NCI-H2196 (cell line): ENCODE measurements at regions not wholly inside any gene's neighbourhood (a gene's known extent, or its start where the extent isn't known, plus 50 kb on each side); places are given as distances from the start of the nearest gene placed in this dataset.

Source experiments
- DNase-seq: peaks from one replicate; lab custom pipeline; 2025; ENCODE audit not compliant: unreplicated experiment; lab: John Stamatoyannopoulos, UW

DNA sequence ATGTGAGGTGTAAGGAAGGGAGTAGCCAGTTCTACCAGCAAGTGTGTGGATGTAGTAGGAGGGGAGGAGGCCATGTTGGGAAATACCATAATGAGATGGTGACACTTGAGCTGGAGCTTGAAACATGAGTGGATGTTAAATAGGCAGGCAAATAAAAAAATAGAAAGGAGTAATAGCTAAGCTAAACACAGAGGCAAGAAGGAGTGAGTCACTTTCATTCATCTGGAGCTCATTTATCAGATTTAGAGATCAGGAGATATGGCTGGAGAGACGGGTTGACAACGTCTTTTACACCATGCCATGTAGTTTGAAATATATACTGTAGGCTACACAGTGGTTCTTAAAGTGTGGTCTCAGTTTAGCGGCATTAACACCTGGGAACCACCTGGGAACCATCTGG, 390.5 kb downstream of the DIPK2A start:
- no peak for DNase-seq

DNA sequence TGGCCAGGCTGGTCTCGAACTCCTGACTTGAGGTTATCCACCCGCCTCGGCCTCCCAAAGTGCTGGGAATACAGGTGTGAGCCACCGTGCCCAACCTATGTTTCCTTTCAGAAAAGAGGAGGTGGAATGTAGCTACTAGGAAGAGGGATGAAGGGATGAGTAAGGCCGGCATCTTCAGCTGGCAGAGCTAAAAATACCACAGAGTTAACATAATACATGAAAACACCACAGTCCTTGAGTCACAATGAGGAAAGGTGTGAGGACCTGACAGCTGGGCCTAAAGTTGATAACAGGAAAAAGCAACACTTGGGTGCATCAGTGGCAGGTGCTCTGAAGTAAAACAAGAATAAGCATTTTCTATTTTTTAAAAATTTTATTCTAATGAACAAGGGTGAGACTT, 392.2 kb downstream of the DIPK2A start:
- DNase-seq, result no peak

DNA sequence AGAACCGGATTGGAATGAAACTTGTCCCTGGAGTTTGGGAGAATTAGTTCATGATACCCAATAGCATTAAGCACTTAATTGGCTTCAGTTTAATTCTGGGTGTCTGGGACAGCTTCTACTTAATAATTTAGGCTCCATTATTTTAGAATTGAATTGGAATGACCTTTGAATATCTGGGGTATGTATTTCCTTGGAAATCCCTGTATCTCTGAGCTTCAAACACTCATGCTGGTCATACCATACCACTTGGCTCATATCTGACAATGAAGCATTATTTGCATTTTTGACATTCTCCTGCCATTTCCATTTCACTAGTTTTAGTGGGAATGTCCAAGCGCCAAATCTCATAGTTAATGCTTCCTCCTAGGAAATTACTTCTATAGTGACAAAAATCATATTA, 393.1 kb downstream of the DIPK2A start:
- no peak for DNase-seq

DNA sequence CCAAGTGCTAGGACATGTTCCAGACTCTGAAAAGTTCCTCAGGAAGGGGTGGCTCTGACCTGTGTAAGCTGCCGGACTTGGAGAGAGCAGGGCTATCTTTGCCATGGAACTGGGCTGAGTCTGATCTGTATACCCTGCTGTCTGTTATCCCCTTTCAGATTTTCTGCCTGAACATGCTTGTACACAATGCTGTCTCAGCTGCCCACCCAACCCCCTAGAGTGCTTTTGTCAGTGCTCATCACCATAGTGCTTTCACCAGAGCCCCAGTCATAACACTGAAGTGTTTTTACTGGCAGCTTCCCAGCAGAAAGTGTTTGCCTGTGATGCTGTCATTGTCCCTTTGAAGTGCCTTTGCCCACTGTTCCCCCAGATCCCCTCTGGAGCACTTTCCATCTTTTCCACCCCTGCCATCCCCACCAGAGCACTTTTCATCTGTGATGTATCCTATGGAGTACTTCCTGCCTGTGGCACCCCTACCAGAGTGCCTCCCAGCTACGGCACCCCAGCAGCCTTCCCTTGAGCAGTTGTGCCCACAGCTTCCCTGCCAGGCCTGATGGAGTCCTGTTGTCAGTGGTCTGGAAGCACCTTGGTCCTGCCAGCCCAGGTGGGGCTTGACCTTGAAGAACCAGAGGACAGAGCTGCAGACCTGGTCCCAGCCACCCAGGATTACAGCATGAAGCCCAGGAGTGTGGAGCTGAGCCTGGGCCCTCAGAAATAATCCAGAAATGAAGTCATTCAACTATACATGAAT, 397.7 kb downstream of the DIPK2A start:
- DNase-seq, result no peak

DNA sequence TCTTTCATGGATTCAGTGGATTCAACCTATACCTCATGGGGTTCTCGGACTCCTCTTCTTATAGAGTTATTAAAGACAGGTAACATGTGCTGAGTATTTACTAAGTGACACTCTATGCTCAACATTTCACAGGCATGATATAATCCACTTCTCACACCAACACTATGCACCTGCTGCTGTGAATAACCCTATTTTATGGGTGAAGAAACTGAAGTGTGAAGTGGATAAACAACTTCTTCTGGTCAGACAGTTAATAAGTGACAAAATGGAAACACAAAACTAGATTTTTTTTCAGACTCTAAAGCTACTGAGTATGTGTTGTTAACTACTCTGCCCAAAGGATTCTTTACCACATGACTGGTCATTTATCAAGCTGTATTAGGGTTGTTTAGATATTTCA, 403.5 kb downstream of the DIPK2A start:
- DNase-seq, result no peak

DNA sequence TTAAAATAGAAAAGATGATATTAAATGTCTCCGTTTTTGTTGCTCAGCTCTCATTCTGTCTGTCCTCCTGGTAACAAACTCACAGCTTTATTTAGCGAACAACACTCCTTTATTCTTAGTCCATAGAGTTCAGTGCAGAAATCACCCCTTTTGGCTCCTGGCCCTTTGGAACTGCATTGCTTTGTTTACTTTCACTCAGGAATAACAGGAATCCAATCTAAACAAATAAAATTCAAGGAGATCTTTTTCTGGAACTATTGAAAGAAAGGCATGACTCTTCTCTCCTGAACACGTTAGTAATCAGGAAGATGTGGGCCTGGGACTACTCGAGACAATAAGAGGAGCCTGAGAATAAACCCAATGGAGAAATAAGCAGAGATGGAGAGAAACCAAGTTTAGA, 409.2 kb downstream of the DIPK2A start:
- no peak for DNase-seq

DNA sequence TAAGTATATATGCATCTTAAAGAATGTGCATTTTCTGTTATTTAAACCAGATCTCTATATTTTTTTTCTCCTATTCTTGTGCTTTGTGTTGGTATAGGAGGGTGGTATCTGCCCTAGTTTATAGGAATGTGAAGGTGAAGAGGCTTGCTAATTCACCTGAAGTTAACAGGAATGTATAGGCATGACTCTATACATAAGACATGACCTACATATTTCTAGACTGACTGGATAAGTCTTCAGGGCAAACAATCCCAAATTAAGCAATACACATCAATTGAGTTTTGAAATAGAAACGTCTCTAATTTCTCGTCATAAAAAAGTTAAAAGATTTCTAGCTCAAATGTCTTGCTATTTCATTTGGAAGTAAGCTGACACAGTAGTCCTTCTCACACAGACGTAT, 410.0 kb downstream of the DIPK2A start:
- no peak for DNase-seq

DNA sequence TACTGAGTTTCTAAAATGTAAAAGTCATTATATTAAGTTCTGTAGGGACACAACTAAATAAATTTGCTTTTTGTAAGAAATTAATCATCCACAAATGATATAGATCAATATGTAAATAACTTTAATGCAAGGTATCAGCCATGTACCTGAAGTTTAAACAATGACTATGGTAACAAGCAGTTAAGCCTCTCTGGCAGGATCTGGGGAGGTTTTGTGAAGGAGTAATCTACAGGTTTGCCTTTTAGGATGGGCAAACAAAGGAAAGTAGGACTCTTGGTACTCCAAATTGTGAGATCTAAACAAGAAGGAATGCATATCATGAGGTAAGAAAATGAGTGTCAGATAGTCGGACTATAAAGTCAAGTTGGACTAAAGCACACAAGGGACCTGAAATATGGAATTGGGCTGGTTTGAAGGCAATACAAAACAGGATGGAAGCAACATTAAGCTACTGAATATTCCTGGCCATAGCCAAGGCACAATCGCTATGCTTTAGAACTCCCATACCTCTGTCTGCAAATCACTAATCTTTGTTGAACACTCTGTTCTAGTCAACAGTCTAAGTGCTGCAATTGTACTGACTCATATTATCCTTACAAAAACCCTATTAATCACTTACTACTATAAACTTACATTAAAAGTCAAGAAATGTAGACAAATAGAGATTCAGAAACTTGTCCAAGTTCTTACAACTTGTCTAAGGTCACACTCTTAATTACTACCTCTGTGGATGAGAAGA, 412.8 kb downstream of the DIPK2A start:
- no peak for DNase-seq

DNA sequence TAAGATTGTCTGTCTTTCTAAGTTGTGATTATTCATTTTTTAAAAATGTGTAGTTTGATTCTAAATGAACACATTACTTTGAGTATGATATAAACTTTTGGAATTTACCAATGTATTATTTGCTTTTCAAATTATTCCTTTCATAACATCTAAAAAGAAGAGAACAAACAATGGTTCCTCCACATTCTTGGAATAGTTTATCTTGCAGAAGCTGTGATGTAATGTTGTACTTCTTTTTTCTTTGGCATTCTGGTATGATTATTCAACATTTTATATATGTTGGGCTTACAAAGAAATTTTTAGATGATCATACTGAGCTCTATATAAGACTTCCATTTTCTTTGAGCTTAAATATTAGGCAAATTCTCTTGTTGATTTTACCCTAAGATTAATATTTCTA, 419.2 kb downstream of the DIPK2A start:
- DNase-seq, result no peak

DNA sequence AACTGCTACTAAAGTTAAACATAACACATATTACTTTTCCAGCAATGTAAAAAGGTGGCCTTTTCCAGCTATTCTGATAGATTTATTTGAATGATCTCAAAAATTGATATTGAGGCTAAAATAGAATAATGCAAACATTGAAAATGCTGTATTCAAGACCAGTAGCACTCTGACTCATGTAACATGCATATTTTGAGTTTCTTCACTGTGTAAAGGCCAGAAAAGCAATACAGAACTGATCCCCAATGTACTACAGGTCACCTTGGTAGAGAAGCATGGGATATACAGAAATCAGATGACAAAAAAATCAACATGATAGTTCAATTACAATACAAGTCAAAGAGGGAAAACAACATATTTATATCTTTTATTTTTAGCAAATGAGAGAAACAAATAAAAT, 419.6 kb downstream of the DIPK2A start:
- DNase-seq, result no peak

DNA sequence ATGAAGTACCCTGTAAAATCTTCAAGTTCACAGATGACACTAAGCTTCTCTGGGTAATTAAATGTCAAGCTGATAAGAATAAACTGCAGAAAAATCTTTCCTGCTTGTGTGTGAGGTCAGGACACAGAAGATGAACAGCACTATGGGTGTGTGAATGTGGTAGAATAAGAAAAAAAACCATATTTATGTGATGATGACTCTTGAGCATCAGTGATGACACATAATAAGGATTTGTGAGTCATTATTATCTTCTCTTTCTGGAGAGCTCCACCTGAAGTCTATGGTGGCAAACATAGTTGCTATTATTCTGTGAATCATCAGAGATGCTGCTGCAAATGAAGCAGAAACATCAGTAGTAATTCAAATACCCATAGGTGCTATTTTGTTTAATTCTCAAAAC, 422.4 kb downstream of the DIPK2A start:
- DNase-seq, result no peak

DNA sequence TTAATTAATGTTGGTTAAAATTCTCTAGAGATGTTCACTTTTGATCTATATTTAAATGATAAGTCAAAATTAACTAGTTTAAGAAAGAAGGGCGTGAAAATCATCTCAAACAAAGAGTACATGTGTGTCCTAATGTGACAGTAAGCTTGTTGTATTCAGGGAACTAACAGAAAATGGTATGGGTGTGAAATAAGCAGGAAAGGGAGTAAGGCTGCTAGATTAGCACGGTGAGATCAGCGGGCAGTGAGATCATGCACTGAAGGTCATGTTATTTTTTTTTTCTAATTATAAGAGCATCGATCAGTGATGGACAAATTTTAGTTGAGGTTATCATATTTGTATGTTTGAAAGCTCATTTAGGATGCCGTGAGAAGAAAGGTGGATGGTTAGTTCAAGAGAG, 430.8 kb downstream of the DIPK2A start:
- no peak for DNase-seq

DNA sequence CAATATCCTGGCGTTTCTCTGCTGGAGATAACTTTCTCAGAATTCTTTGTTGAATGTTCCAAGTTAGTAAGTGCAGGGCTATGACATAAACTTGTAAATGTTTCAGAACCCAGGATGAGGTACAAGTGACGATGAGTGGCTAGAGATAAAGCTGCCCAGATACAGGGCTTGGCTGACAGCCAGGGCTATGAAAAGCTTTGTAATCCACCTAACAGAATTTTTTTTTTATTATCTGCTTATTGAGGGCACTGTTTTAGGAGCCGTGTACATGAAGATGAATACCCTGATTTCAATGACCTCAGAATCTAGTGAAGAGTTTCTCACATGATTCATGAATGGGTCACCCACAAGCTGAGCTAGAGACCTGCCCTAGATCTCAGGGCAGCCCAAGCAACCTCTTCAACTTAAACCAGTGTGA, 431.4 kb downstream of the DIPK2A start:
- DNase-seq, result no peak

DNA sequence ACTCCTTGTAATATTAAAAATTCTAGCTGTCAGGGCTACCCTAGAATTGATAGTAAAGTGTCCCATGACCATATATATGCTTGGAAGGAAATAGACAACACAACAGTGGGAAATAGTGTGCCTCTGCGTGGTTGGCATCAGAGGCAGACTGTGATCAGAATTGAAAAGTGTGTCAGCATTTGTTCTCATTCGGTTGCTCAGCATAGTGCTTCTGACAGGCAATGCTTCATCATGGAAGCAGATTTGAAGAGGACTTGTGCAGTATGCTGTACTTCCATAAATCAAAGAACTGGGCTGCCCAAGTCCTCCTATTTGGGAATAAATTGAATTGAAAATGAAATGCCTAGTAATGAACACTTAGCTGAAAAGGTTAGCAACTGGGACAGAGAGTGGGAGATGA, 435.7 kb downstream of the DIPK2A start:
- DNase-seq, result no peak

DNA sequence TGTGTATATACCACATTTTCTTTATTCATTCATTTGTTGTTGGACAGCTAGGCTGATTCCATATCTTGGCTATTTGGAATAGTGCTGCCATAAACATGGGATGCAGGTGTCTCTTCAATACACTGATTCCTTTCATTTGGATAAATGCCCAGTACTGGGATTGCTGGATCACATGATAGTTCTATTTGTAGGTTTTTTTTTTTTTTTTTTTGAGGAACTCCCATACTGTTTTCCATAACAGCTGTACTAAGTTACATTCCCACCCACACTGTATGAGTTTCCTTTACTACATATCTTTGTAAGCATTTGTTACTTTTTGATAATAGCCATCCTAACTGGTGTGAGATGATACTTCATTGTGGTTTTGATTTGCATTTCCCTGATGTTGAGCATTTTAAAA, 437.7 kb downstream of the DIPK2A start:
- DNase-seq, result no peak

DNA sequence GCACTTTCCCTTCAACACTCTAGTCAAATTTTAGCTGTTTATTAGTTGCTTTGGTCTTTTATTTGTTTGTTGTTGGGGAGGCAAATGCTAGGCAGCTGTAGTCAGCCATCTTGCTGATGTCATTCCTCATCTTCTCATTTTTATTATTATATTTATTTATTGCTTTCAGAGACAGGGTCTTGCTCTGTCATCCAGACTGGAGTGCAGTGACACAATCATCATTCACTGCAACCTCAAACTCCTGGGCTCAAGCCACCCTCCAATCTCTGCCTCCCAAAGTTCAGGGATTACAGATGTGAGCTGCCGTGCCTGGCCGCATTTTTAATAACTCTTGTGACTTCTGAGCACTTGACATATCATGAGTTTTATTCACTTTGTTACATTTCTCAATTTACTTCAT, 441.4 kb downstream of the DIPK2A start:
- DNase-seq, result no peak

DNA sequence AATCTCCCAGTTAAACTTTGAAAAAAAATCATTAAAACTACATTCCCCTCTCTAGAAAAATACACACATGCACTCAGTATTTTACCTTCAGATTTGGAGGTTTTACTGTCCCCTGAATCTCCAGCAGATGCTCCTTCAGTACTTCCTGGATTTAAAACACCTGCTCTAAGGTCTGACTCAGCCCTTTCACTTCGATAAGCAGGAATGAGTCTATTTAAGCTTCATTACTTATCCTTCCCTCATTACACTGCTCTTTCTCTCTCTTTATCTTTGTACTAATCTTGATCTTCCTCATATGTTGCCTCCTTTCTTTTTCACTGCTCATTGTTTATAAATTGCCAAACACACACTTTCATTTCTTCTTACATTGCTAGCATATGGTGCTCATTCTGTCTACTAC, 443.9 kb downstream of the DIPK2A start:
- no peak for DNase-seq

DNA sequence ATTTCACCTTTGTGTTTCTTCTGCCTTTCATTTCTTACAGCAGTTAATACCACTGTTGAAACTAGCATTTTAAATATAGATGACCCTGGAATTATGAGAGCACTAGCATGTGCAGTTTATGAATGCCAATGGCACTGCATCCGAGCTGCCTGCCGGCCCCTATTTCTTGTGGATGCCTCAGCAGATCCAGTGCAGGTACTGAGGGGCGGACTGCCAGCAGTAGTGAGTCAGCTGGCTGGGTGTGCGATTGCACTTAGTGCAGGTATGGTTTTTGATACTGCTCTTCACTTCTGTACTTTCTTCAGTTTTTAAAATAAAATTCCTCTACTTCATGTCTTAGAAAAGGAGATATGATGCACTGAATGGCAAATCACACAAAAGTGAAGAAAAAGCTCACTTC, 453.0 kb downstream of the DIPK2A start:
- no peak for DNase-seq

DNA sequence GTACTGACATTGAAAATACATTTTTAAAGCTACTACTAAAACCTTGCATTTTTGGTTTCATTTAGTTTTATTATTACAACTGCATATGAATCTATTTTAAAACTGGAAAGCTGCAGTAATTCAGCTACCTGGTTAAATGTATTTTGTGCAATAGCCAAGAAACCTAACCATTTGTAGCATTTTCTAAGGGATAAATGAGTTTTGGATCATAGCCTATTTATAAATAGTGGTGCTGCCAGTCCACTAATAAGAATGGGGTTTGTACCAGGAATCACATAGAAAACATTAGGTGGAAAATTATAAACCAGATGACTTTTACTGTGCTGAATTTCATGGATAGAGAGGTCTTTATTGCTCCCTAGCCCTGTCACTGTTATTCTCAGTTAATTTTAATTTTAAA, 454.7 kb downstream of the DIPK2A start:
- no peak for DNase-seq

DNA sequence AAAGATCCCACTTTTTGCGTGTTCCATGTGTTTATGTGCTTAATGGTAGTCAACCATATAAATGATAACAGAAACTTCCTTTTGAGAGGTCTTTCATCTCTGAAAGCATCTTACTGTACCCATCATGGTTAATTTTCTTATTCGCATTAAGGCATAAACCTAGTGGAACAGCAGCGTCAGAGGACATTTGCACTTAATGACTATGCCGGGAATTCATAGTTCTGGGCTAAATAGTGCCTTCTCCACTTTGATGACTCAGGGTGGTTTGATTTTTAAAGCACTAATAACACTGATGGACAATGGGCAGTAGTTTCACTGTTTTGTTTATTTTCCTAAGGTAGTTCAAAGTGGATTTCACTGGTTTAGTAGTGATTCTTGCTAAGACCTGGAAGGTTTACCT, 455.3 kb downstream of the DIPK2A start:
- no peak for DNase-seq

DNA sequence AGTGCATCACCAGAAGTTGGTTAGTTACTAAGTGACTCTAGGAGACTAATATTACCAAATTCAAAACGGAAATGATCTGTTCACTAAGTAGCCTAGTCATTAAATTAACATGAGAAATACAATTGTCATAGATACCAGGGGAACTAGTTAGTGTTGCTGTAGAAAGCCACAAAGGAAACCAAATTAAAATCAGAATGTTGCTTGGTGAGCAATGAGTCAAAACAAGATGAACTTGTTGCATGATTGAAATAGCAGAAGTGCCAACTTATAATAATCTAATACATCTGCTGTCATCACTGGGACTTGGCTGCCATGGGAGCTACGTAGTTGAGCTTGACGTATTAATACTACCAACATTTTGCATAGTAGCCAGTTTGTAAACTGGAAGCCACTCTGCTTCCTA, 458.1 kb downstream of the DIPK2A start:
- no peak for DNase-seq

DNA sequence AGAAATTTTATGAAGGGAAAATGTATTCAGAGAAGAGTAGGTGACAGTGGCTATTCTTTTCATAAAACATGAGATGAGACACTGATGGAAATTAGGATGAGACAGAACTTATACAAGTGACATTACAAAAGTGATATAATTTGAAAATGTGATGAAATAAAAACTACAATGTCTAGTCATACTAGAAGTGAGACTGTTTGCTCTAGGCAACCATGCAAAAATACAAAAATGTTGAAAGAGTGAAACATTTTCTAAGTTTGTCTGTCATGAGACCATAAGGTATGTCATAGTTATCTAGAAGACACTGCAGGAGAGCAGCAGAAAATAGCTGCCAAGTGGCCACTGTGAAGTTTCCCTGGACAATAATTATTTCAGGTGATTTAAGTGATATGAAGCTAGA, 459.5 kb downstream of the DIPK2A start:
- DNase-seq, result no peak

DNA sequence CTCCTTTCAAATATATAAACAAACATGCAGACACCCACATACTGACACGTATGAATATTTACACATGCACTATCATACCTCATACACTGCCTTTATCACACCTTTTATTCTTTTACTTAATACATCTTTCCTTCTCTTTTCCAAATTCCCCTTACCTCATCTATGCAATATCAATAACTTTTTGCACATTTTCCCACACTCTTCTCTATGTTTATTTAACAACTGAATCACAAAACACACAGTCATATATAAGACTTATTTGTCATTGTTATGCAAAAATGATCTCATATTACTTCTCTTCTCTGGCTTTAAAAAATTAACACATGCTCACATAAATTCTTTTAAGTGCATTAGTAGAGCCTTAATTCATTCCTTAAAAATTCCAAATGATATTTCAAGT, 461.4 kb downstream of the DIPK2A start:
- no peak for DNase-seq
